Memory B cell (primary cell): ENCODE measurements at regions not wholly inside any gene's neighbourhood (a gene's known extent, or its start where the extent isn't known, plus 50 kb on each side); places are given as distances from the start of the nearest gene placed in this dataset.
"Not testable (repeated sequence)": the region's sequence is repeated elsewhere in the genome, so short reads cannot be mapped to it uniquely, and the experiment has no call there.

Experiments used
- ATAC-seq: fragments of 150-1000 bp; cut with Tn5 transposase; 2 replicates; pipeline ENCODE4 v1.10.0; 2021; ENCODE audit warnings: low read depth, mild to moderate bottlenecking, moderate library complexity
- DNase-seq, 2 donors: peaks; one replicate each; pipeline ENCODE4 v3.0.0; 2022; ENCODE audit warnings: low spot score in 2 of 2
- H3K27ac Mint-ChIP-seq: one replicate; pipeline ENCODE4 v1.8.0; 2022; ENCODE audit warnings: mild to moderate bottlenecking, moderate library complexity, mixed read lengths
- H3K27me3 Mint-ChIP-seq: one replicate; pipeline ENCODE4 v1.8.0; 2022; ENCODE audit warnings: mixed read lengths
- H3K36me3 Mint-ChIP-seq: one replicate; pipeline ENCODE4 v1.8.0; 2022; ENCODE audit warnings: mild to moderate bottlenecking, mixed read lengths
- H3K4me1 Mint-ChIP-seq: one replicate; pipeline ENCODE4 v1.8.0; 2022; ENCODE audit warnings: mixed read lengths
- H3K4me3 Mint-ChIP-seq: one replicate; pipeline ENCODE4 v1.8.0; 2022; ENCODE audit warnings: mild to moderate bottlenecking, moderate library complexity, mixed read lengths
- H3K9me3 Mint-ChIP-seq: one replicate; pipeline ENCODE4 v1.8.0; 2022; ENCODE audit warnings: mixed read lengths

GRCh38 chr3:177837951-177838655 lies 640.8 kb upstream of the TBL1XR1 start:
- Mint-ChIP-seq H3K27me3 (peaks cover 4% of the 10 kb centered on the region), H3K9me3 (no peaks in the 10 kb centered on the region)
- no peak for ATAC-seq

GRCh38 chr3:177838766-177839350 lies 641.6 kb upstream of the TBL1XR1 start:
- H3K27me3 Mint-ChIP-seq: peaks cover 4% of the 10 kb centered on the region
- DNase-seq (no peak), ATAC-seq (no peak)
- H3K4me3 Mint-ChIP-seq: no peak overlapping the region
- no peaks in the 10 kb centered on the region for H3K9me3 Mint-ChIP-seq
- no peak overlapping the region for H3K27ac Mint-ChIP-seq
- peaks cover under 1% of the 10 kb centered on the region for H3K4me1 Mint-ChIP-seq
- no peaks in the 10 kb centered on the region for H3K36me3 Mint-ChIP-seq

More at GRCh38 chr3:177837951-177838655, 640.8 kb upstream of the TBL1XR1 start:
- no peak for DNase-seq
- Mint-ChIP-seq H3K4me3 (no peak overlapping the region), H3K4me1 (no peaks in the 10 kb centered on the region), H3K27ac (no peak overlapping the region), H3K36me3 (no peaks in the 10 kb centered on the region)

GRCh38 chr3:177842302-177842701 lies 645.0 kb upstream of the TBL1XR1 start:
- Mint-ChIP-seq H3K9me3 (no peaks in the 10 kb centered on the region), H3K4me1 (peaks cover 2% of the 10 kb centered on the region), H3K4me3 (no peak overlapping the region), H3K27ac (no peak overlapping the region), H3K36me3 (no peaks in the 10 kb centered on the region), H3K27me3 (peaks cover 8% of the 10 kb centered on the region)
- DNase-seq (no peak), ATAC-seq (no peak)

- ATAC-seq (no peak), DNase-seq (no peak)
- Mint-ChIP-seq H3K27ac (no peak overlapping the region), H3K36me3 (no peaks in the 10 kb centered on the region), H3K27me3 (peaks cover 8% of the 10 kb centered on the region), H3K9me3 (no peaks in the 10 kb centered on the region), H3K4me1 (peaks cover 2% of the 10 kb centered on the region), H3K4me3 (no peak overlapping the region)
These were observed 645.8 kb upstream of the TBL1XR1 start for GRCh38 chr3:177842743-177843734.

GRCh38 chr3:177852001-177852807 lies 654.9 kb upstream of the TBL1XR1 start:
- no peak overlapping the region for H3K27ac Mint-ChIP-seq
- no peaks in the 10 kb centered on the region for H3K27me3 Mint-ChIP-seq
- H3K4me1 Mint-ChIP-seq: peaks cover 3% of the 10 kb centered on the region
- DNase-seq: no peak
- H3K9me3 Mint-ChIP-seq: no peaks in the 10 kb centered on the region
- no peak for ATAC-seq
- H3K36me3 Mint-ChIP-seq: no peaks in the 10 kb centered on the region
- H3K4me3 Mint-ChIP-seq: no peak overlapping the region

- H3K27ac Mint-ChIP-seq: no peak overlapping the region
- no peaks in the 10 kb centered on the region for H3K36me3 Mint-ChIP-seq
- DNase-seq: no peak
- H3K4me1 Mint-ChIP-seq: no peaks in the 10 kb centered on the region
- ATAC-seq: no peak
- peaks cover 5% of the 10 kb centered on the region for H3K9me3 Mint-ChIP-seq
- no peak overlapping the region for H3K4me3 Mint-ChIP-seq
- H3K27me3 Mint-ChIP-seq: peaks cover 10% of the 10 kb centered on the region
These were observed 657.7 kb upstream of the TBL1XR1 start for GRCh38 chr3:177855021-177855420.

GRCh38 chr3:177860184-177860583 lies 662.9 kb upstream of the TBL1XR1 start:
- Mint-ChIP-seq H3K36me3 (peaks cover 6% of the 10 kb centered on the region), H3K4me1 (no peaks in the 10 kb centered on the region), H3K9me3 (peaks cover 13% of the 10 kb centered on the region), H3K27ac (no peak overlapping the region), H3K4me3 (no peak overlapping the region), H3K27me3 (peaks cover 12% of the 10 kb centered on the region)
- DNase-seq (no peak), ATAC-seq (no peak)

GRCh38 chr3:177862962-177863491 lies 665.7 kb upstream of the TBL1XR1 start:
- Mint-ChIP-seq H3K4me1 (no peaks in the 10 kb centered on the region), H3K9me3 (peaks cover 20% of the 10 kb centered on the region), H3K36me3 (peaks cover 7% of the 10 kb centered on the region), H3K27ac (no peak overlapping the region), H3K4me3 (no peak overlapping the region), H3K27me3 (peaks cover 18% of the 10 kb centered on the region)
- DNase-seq: no peak
- no peak for ATAC-seq

GRCh38 chr3:177871267-177871666 lies 665.0 kb upstream of the KCNMB2 start:
- H3K27me3 Mint-ChIP-seq, H3K4me3 Mint-ChIP-seq, H3K27ac Mint-ChIP-seq, ATAC-seq, H3K36me3 Mint-ChIP-seq, DNase-seq, H3K4me1 Mint-ChIP-seq: not testable (repeated sequence)
- peaks cover 17% of the 10 kb centered on the region for H3K9me3 Mint-ChIP-seq

- no peak overlapping the region for H3K27ac Mint-ChIP-seq
- H3K4me3 Mint-ChIP-seq: no peak overlapping the region
- peaks cover 7% of the 10 kb centered on the region for H3K4me1 Mint-ChIP-seq
- no peak for DNase-seq
- H3K9me3 Mint-ChIP-seq: no peaks in the 10 kb centered on the region
- H3K27me3 Mint-ChIP-seq: no peaks in the 10 kb centered on the region
- no peaks in the 10 kb centered on the region for H3K36me3 Mint-ChIP-seq
- no peak for ATAC-seq
These were observed 658.0 kb upstream of the KCNMB2 start for GRCh38 chr3:177878192-177878591.

GRCh38 chr3:177878957-177879356 lies 657.3 kb upstream of the KCNMB2 start:
- no peak overlapping the region for H3K27ac Mint-ChIP-seq
- no peak for ATAC-seq
- H3K9me3 Mint-ChIP-seq: no peaks in the 10 kb centered on the region
- H3K4me3 Mint-ChIP-seq: no peak overlapping the region
- no peak for DNase-seq
- no peaks in the 10 kb centered on the region for H3K36me3 Mint-ChIP-seq
- H3K4me1 Mint-ChIP-seq: peaks cover 8% of the 10 kb centered on the region
- H3K27me3 Mint-ChIP-seq: no peaks in the 10 kb centered on the region

GRCh38 chr3:177881351-177881750 lies 654.9 kb upstream of the KCNMB2 start:
- Mint-ChIP-seq H3K4me1 (peaks cover 6% of the 10 kb centered on the region), H3K27me3 (no peaks in the 10 kb centered on the region), H3K4me3 (no peak overlapping the region), H3K9me3 (no peaks in the 10 kb centered on the region), H3K36me3 (no peaks in the 10 kb centered on the region), H3K27ac (no peak overlapping the region)
- ATAC-seq: no peak
- no peak for DNase-seq

- no peak overlapping the region for H3K27ac Mint-ChIP-seq
- no peaks in the 10 kb centered on the region for H3K36me3 Mint-ChIP-seq
- no peaks in the 10 kb centered on the region for H3K9me3 Mint-ChIP-seq
- DNase-seq: no peak
- no peak for ATAC-seq
- no peaks in the 10 kb centered on the region for H3K27me3 Mint-ChIP-seq
- H3K4me1 Mint-ChIP-seq: peaks cover 6% of the 10 kb centered on the region
- H3K4me3 Mint-ChIP-seq: no peak overlapping the region
These were observed 654.0 kb upstream of the KCNMB2 start for GRCh38 chr3:177882124-177882648.
